Stomach (tissue), 8 donors: ENCODE measurements at regions not wholly inside any gene's neighbourhood (a gene's known extent, or its start where the extent isn't known, plus 50 kb on each side); places are given as distances from the start of the nearest gene placed in this dataset.

ENCODE experiments used
- DNase-seq, 2 donors: peaks; one replicate each; pipeline versions ENCODE4 v3.0.0 to v3.0.0-alpha.2; 2013 to 2019
- H3K27ac ChIP-seq, 5 donors: fragments of 200-600 bp in 4 of 5; sonication (generic) in 4 of 5; one replicate each; pipeline ENCODE4 v1.5.1; 2013 to 2019; ENCODE audit warnings: mild to moderate bottlenecking in 1 of 5, moderate library complexity in 1 of 5
- H3K27me3 ChIP-seq, 3 donors: fragments of 200-600 bp; sonication (generic); one replicate each; pipeline ENCODE4 v1.5.1; 2017 to 2019; ENCODE audit warnings: mixed run types in 1 of 3
- H3K36me3 ChIP-seq, 4 donors: fragments of 200-600 bp; sonication (generic); 1 replicate in 3 of 4; 2 replicates in 1 of 4; pipeline ENCODE4 v1.5.1; 2016 to 2019
- H3K4me1 ChIP-seq, 4 donors: fragments of 200-600 bp; sonication (generic); one replicate each; pipeline ENCODE4 v1.5.1; 2016 to 2019
- H3K4me3 ChIP-seq, 4 donors: fragments of 200-600 bp; sonication (generic) in 3 of 4; one replicate each; pipeline ENCODE4 v1.5.1; 2016 to 2019; ENCODE audit warnings: mild to moderate bottlenecking in 1 of 4
- H3K9me3 ChIP-seq, 4 donors: fragments of 200-600 bp; sonication (generic); one replicate each; pipeline ENCODE4 v1.5.1; 2016 to 2019
- CTCF ChIP-seq, 7 experiments: fragments of 450-650 bp in 4 of 7; fragments of 200-600 bp in 3 of 7; sonication (generic) in 3 of 7; IDR thresholded peaks; one replicate each; pipeline ENCODE4 v1.5.1; 2016 to 2019; ENCODE audit warnings: antibody characterized with exemption in 7 of 7, control low read depth in 2 of 7, mild to moderate bottlenecking in 1 of 7
- EP300 ChIP-seq: sonication (generic); formaldehyde crosslinking; IDR thresholded peaks from one replicate; pipeline ENCODE4 v1.6.1; 2017; ENCODE audit warnings: antibody characterized with exemption
- POLR2A ChIP-seq, 4 donors: fragments of 450-650 bp; IDR thresholded peaks; one replicate each; pipeline ENCODE4 v1.6.1; 2016; ENCODE audit warnings: antibody characterized with exemption in 4 of 4, control low read depth in 2 of 4, mild to moderate bottlenecking in 1 of 4, moderate library complexity in 1 of 4
- POLR2AphosphoS5 ChIP-seq, 3 donors: sonication (generic); formaldehyde crosslinking; IDR thresholded peaks; one replicate each; pipeline ENCODE4 v1.6.1; 2016; ENCODE audit warnings: antibody characterized with exemption in 3 of 3
- WGBS, 5 donors: extraction: QIAGEN DNeasy Blood & Tissue Kit in 3 of 5; methylation state at CpG; one replicate each; pipeline versions ENCODE4 v1.1.5 to v1.1.7; 2013 to 2018; 5-methylcytosine and 5-hydroxymethylcytosine counted together
- intact Hi-C: fragments of 100-400 bp; cut with DNase I; formaldehyde crosslinking; loops from one replicate; pipeline ENCODE4 v1.15.1; 2023; ENCODE audit warnings: low total_unique reads
- donor health status: healthy with polysubstance abuse.
- donor health status: Bipolar disorder and iron deficiency.
- donor health status: healthy.

DNA sequence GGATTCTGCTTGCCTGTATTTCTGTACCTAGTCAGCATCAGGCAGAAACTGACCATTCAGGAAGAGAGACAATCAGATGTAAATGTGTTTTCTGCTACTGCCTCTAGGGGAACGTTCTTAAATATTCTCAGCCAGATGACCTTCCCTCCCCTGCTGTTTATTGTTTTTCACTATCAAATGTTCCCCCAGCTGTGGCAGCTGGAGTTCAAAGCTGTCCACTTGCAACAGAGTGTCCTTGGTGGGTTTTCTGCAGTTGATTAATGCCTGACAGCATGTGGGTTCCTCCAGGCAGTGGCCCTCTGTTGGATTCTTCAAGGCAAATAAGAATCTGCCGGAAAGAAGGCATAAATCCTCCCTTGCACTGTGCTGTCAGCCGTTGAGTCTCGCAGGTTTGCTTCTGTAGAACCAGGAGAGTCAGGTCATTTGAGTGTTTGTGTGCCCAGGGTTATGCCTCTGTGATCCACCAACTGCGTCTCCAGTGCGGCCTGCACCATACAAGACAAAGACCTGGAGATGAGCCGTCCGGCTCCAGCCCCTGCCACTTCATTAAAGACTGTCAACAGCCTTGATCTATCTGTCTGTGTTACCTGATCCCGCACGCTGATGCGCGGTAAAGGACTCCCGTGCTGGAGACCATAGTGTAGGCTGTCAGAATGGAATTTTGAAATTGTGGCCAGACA is 203.4 kb downstream of the GADD45G start:
- no peak for DNase-seq
- Histone ChIP-seq H3K4me3 (no peak overlapping the region), H3K27ac (no peak overlapping the region), H3K27me3 (peaks cover 0 to 17% (median 0%) of the 10 kb centered on the region in 3 donors), H3K9me3 (no peaks in the 10 kb centered on the region), H3K36me3 (no peaks in the 10 kb centered on the region), H3K4me1 (peaks cover 0 to 1% (median 0%) of the 10 kb centered on the region in 4 donors)
- TF ChIP-seq POLR2A (IDR thresholded peaks at IDR 0.05) (no peak), POLR2AphosphoS5 (IDR thresholded peaks at IDR 0.05) (no peak), EP300 (no peak)
- intact Hi-C loops = no loop called here
- 85 to 89% (median 87%) methylated on average over 13 of the region's 13 CpGs for WGBS, 5 donors

DNA sequence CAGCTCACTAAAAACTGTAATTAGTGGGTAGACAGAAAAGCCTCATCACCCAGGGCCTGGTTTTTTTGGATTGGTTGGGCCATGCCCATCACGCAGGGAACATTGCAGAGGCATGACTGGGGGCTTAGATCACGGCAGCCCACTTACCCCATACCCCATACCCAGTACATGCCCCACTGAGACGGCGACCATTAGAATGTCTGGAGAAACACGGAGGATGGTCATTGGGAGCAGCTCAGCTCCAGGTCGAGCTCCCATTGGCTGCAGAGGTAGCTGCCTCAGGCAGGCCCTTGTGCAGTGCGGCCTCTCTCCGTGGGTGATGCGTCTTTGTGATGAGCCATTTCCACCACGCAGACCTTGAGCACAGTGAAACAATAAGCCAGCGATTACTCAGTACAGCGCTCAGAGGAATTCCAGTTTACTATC is 204.0 kb downstream of the GADD45G start:
- TF ChIP-seq POLR2AphosphoS5 (IDR thresholded peaks at IDR 0.05) (no peak), CTCF (IDR thresholded peaks at IDR 0.05) (no peak), POLR2A (IDR thresholded peaks at IDR 0.05) (no peak), EP300 (no peak)
- WGBS, 5 donors = 92 to 95% (median 93%) methylated on average over 10 to 12 of the region's 12 CpGs
- intact Hi-C loops = no loop called here
- no peaks in the 10 kb centered on the region for H3K36me3 ChIP-seq
- H3K4me1 ChIP-seq = no peaks in the 10 kb centered on the region
- no peak overlapping the region for H3K27ac ChIP-seq
- H3K27me3 ChIP-seq = peaks cover 0 to 17% (median 0%) of the 10 kb centered on the region in 3 donors
- no peaks in the 10 kb centered on the region for H3K9me3 ChIP-seq
- H3K4me3 ChIP-seq = no peak overlapping the region
- DNase-seq = no peak

DNA sequence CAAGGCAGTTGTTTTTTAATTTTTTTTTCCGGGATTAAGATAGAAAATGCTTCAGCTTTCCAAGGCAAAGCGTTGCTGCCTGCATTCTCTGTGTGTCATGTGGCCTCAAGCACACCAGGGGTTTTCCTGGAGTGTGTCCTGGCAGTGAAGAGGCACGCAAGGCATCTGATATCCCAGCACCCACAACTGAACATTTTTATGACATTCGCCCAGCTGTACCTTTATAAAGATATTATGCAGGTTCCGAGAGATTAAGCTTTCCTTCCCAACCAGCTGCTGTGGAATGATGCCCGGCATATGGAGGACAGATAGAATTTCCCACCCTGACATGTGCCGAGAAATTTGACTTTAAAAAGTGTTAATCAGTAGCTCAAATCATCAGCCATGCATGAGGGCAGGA is 205.6 kb downstream of the GADD45G start:
- Histone ChIP-seq H3K4me3 (no peak overlapping the region), H3K4me1 (peaks cover 0 to 6% (median 0%) of the 10 kb centered on the region in 4 donors), H3K27ac (no peak overlapping the region), H3K36me3 (no peaks in the 10 kb centered on the region), H3K27me3 (peaks cover 0 to 17% (median 0%) of the 10 kb centered on the region in 3 donors), H3K9me3 (no peaks in the 10 kb centered on the region)
- DNase-seq = no peak
- no peak for TF ChIP-seq POLR2AphosphoS5 (IDR thresholded peaks at IDR 0.05)
- no peak for TF ChIP-seq POLR2A (IDR thresholded peaks at IDR 0.05)
- TF ChIP-seq EP300 = no peak
- no peak for TF ChIP-seq CTCF (IDR thresholded peaks at IDR 0.05)
- intact Hi-C loops = no loop called here
- WGBS, 5 donors = 61 to 81% (median 75%) methylated on average over 6 to 7 of the region's 7 CpGs

DNA sequence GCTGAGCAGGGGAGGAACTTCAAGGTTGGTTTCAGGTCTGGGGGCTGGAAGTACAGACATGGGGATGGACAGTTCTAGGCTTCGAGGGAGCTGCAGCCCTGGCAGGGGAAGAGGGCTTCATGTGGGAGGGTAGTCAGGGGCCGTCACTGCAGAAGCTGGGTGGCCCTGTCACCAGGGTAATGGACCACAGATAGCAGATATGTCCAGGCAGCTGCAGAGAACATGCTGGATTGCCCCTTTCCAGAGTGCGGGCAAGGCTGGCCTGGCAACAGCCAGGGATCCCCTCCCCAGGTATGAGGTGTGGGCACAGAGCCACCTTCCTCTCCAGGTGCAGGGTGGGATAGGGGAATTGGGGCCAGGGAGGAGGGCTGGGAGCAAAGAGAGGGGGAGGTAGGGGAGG is 206.5 kb downstream of the GADD45G start:
- WGBS, 5 donors = 72 to 91% (median 90%) methylated on average over 3 of the region's 3 CpGs
- Histone ChIP-seq H3K36me3 (no peaks in the 10 kb centered on the region), H3K9me3 (no peaks in the 10 kb centered on the region), H3K27me3 (peaks cover 0 to 17% (median 0%) of the 10 kb centered on the region in 3 donors), H3K4me1 (peaks cover 0 to 6% (median 3%) of the 10 kb centered on the region in 4 donors), H3K27ac (no peak overlapping the region), H3K4me3 (no peak overlapping the region)
- TF ChIP-seq POLR2AphosphoS5 (IDR thresholded peaks at IDR 0.05) (no peak), POLR2A (IDR thresholded peaks at IDR 0.05) (no peak), CTCF (IDR thresholded peaks at IDR 0.05) (no peak), EP300 (no peak)
- intact Hi-C loops = no loop called here
- no peak for DNase-seq

- no peak for DNase-seq
- WGBS, 5 donors = 74 to 89% (median 80%) methylated on average over 9 to 10 of the region's 10 CpGs
- H3K4me3 ChIP-seq = no peak overlapping the region
- H3K36me3 ChIP-seq = no peaks in the 10 kb centered on the region
- intact Hi-C loops = no loop called here
- H3K4me1 ChIP-seq = peaks cover 0 to 7% (median 3%) of the 10 kb centered on the region in 4 donors
- H3K27ac ChIP-seq = no peak overlapping the region
- no peaks in the 10 kb centered on the region for H3K9me3 ChIP-seq
- TF ChIP-seq POLR2AphosphoS5 (IDR thresholded peaks at IDR 0.05) = no peak
- no peak for TF ChIP-seq CTCF (IDR thresholded peaks at IDR 0.05)
- no peak for TF ChIP-seq EP300
- TF ChIP-seq POLR2A (IDR thresholded peaks at IDR 0.05) = no peak
- peaks cover 0 to 17% (median 0%) of the 10 kb centered on the region in 3 donors for H3K27me3 ChIP-seq
Observed at GRCh38 chr9:89811886-89812450, 207.2 kb downstream of the GADD45G start.
